ENCODE measurements at regions not wholly inside any gene's neighbourhood (a gene's known extent, or its start where the extent isn't known, plus 50 kb on each side); places are given as distances from the start of the nearest gene placed in this dataset.

GRCh38 chr4:3343358-3343757 lies 50.5 kb downstream of the RGS12 start:
- no peak for DNase-seq

DNA sequence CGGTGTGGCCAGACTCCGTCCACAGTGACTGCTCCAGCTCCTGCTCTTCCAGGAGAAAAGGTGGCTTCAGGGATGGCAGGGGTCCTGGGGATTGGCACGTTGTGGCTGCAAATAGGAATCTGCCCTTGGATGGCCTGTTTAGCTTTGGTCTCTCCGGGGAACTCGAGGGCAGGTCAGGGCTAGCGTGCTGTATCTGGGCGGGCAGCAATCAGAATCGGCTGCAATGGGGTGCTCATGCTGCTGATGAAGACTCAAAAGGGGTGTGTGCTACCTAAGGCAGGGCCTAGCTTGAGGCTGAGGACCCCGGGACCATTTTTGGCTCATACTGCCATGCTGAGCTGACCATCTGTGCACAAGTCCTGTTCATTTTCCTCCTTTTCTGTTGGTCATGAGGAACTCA lies 51.3 kb downstream of the RGS12 start:
- no peak for DNase-seq

GRCh38 chr4:3344596-3344995 lies 51.8 kb downstream of the RGS12 start:
- no peak for DNase-seq

DNA sequence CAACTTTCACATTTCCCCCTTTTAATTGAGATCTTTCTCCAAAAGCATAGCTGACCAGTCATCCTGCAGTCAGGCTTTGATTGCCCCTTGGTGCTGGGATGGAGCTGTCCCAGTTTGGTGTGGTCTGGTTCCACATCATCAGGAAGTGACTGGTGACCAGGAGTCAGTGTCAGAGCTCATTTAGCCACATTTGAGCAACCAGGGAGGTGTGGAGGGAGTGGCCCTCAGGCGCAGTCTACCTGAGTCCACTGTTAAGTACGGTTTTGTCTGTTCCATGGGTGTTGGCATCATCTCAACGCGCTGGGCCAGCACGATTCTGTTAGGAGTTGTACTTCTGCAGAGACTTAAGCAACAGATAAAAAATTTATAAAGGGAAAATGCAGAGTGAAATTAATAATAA lies 52.6 kb downstream of the RGS12 start:
- DNase-seq, result no peak

DNA sequence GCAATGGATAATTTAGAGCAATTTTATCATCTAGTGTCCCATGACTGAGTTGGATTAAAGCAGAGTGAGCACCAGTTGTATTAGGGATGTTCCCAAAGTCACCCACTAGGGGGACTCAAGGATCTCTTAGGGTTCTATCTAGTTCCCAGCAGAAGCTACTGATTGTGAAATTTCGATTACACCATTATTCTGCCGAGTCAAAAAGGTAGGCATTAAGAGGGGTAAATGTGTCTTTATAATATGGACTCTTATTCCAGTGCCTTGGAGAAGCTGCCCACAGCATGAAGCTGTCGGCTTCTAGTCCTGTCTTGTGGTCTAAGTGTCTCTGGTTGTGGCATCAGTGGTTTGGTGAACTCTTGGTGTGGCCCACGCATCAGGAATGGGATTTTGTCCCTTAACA lies 53.3 kb downstream of the RGS12 start:
- DNase-seq, result peak; percentile 65

DNA sequence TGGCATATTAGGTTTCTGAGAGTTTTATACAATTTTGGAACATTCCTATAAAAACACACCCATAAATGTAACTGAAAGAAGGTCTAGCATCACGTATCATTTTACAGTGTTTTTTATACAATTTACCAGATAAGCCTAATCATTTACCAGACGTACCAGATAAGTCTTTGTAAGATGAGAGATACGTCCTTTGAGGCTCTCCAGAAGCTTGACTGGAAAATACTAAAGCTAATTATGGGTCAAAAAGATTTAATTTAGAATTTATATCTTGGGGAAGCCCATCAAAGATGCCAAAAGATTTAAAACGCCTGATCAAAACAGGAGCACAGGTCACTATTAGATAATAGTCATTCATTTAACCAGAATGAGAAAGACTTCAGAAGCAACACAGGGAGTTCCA lies 55.0 kb downstream of the RGS12 start:
- no peak for DNase-seq

DNA sequence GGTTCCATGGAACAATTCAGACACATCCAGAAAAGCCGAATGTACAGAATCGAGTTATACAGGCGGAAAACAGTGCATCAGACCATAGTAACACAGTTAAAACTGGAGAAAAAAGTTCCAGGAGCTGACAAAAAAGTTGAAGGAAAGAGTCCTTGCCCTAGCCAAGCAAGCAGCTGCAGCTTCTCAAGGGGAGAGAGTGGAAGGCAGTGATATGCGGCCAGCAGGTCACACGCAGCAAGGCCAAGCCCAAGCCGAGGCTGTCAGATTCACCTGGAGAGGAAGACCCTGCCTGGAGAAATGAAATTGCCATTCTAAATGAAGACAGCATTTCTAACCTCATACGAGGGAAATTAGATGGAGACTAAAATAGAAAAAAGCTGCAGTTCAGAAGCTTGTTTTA lies 55.8 kb downstream of the RGS12 start:
- DNase-seq, result no peak

GRCh38 chr4:3349116-3349515 lies 56.3 kb downstream of the RGS12 start:
- DNase-seq, result no peak

GRCh38 chr4:3351997-3352396 lies 59.2 kb downstream of the RGS12 start:
- no peak for DNase-seq

DNA sequence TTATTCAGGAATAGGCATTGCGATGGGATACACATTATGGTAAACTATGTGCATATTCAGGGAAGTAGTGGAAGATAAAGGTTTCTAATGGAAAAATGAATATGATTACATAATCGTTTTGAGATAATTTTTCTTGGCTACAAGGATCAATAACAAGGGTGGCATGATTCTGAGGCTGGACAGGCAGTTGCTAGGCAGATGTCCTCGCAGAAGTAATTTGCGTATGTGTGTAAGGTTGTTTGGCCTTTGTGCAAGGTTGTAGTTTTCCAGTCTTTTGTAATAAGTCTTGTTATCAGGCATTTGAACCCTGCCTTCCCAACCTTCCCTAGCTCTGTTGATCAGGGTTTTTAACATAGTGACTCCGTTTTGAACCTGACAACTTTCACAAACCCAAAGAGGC lies 59.7 kb downstream of the RGS12 start:
- DNase-seq, result no peak

DNA sequence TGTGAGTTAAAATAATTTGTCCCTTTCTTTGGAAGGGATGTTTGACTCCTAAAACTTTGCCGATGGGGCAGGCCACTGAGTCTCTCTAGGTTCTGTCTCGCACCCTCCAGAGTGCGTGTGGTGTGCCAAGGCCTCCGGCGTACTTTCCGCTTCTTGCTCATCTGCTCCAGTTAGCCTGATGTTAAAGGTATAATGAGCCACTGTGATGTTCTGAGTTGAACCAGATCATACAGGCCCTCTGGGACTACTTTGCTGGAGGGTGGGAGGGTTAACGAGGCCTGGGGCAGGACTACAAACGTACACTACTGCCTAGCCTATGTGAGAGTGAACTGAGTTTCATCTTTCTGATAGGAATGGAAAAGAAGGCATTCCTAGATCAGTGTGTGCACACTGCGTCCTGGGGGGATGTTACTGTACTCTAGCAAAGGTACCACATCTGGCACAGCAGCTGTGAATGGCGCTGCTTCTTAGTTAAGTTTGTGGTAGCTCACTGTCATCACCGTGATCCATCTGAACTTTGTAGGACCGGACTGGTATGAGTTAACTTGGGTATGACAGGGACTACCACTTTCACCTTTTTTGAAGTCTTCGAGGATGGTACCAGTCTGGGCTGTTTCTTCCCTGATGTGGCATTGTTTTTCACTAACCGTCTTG lies 60.2 kb downstream of the RGS12 start:
- DNase-seq, result no peak

GRCh38 chr4:3353752-3354454 lies 61.1 kb downstream of the RGS12 start:
- no peak for DNase-seq

GRCh38 chr4:3354455-3354811 lies 61.6 kb downstream of the RGS12 start:
- no peak for DNase-seq

DNA sequence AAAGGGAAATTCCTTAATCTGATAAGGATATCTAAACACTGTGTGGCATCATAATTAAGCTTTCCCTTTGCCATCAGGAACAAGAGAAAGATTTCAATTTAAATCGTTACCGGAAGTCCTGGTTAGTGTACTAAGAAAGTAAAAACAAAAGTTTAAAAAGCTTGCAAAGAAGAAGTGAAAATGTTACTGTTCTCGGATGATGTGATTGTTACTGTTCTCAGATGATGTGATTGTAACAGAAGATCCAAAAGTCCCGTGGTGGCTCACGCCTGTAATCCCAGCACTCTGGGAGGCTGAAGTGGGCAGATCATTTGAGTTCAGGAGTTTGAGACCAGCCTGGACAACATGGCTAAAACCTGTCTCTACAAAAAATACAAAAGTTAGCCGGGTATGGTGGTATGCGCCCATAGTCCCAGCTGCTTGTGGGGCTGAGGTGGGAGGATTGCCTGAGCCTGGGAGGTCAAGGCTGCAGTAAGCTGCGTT lies 62.5 kb downstream of the RGS12 start:
- DNase-seq, result no peak

DNA sequence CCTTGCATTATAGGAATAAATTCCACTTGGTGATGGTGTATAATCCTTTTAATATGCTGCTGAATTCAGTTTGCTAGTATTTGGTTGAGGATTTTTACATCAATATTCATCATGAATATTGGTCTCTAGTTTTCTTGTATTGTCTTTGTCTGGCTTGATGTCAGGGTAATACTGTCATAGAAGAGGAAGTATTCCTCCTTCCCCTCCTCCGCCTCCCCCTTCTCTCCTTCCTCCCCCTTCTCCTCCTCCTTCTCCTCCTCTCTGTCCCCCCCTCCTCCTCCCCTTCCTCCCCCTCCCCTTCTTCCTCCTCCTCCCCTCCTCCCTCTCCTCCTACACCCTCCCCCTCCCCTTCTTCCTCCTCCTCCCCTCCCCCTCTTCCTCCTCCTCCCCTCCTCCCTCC lies 65.8 kb downstream of the RGS12 start:
- no peak for DNase-seq

DNA sequence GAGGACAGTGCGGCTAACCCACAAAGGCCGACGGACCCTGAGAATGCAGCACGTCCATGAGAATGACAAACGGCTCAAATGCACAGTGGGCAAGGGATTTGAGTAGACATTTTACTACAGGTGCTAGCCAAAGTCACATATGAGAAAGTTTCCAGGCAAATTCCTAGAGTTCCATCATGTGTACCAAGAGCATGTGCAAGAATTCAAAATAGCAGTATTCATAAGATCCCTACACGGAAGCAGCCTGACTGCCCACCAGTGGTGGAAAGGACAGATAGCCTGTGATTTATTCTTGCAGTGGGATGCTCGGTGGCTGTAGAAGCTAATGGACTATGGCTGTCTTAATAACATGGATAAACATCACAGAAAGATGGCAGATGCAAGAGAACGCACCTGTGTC lies 68.0 kb downstream of the RGS12 start:
- DNase-seq, result no peak

DNA sequence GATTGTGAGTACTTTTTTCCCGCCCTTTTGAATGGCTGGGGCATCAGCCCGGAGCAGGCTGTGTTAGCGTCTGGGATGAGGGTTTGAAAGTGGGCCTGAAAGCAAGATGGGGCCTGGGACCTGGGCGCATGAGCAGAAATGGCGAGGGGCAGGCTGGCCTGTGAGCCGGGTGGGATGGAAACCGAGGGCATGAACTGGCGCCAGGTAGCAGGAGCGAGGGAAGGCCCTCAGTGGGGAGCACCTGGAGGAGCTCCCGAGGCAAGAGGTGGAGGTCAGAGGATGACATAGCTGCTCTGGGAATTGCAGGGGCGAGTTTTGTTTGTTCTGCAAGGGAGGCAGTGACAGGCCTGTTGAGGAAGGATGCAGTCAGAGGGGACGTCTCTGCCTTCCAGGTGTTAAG lies 68.6 kb downstream of the RGS12 start:
- DNase-seq, result no peak

GRCh38 chr4:3361896-3362295 lies 69.1 kb downstream of the RGS12 start:
- DNase-seq, result no peak

GRCh38 chr4:3362431-3363287 lies 69.8 kb downstream of the RGS12 start:
- no peak for DNase-seq

DNA sequence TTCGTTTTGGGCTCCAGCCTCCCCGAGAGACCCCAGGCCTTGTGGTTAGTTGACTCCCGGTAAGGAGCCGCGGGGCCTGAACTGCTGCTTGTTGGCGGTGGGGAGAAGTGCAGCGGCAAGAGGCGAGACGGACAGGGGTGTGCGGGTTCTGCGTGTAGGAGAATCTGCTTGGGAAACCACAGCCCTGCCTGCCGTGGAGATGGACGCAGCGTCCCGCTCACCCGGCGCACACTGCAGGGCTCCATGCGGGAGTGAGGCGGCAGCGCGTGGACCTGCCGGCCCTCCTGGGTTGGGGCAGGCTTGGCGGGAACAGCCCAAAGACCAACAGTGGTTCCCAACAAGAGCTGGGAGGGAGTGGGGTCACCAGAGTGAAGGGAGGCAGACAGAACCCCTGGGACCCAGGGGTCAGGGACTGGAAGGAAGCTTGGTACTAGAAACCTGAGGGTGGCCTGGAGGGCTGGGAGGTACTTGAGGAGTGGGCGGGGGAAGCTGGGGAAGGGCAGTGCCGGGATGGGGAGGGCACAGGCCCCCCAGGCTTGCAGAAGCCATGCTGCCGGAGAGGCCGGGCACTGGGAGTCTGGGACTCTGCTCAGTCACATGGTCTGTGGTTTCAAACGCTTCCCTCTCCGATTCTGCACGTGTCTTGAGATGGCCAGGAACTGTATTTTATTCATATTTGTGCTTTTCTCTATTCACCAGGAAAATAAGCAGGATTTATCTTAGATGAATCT lies 70.8 kb downstream of the RGS12 start:
- DNase-seq, result no peak

- no peak for DNase-seq
Measured at GRCh38 chr4:3364199-3364598, 71.4 kb downstream of the RGS12 start.

- no peak for DNase-seq
Measured at GRCh38 chr4:3364634-3365314, 72.0 kb downstream of the RGS12 start.

- DNase-seq, result no peak
Measured at GRCh38 chr4:3365326-3365725, 72.5 kb downstream of the RGS12 start.
